HUES48 (cell line): ENCODE measurements at regions not wholly inside any gene's neighbourhood (a gene's known extent, or its start where the extent isn't known, plus 50 kb on each side); places are given as distances from the start of the nearest gene placed in this dataset.

Source experiments
- H3K27ac ChIP-seq: one replicate; pipeline ENCODE4 v1.7.0; 2013; ENCODE audit warnings: low read depth, low read length, inconsistent platforms
- H3K27me3 ChIP-seq: 2 replicates; pipeline ENCODE4 v1.6.1; 2013; ENCODE audit warnings: mild to moderate bottlenecking, low read length; ENCODE audit not compliant: control insufficient read depth, insufficient read depth
- H3K36me3 ChIP-seq: 2 replicates; pipeline ENCODE4 v1.6.1; 2013; ENCODE audit warnings: low read length; ENCODE audit not compliant: control insufficient read depth, insufficient read depth
- H3K4me1 ChIP-seq: 2 replicates; pipeline ENCODE4 v1.6.1; 2013; ENCODE audit warnings: mild to moderate bottlenecking, low read length; ENCODE audit not compliant: control insufficient read depth, insufficient read depth
- H3K4me3 ChIP-seq: 2 replicates; pipeline ENCODE4 v1.5.1; 2013; ENCODE audit warnings: mild to moderate bottlenecking, low read depth, low read length
- H3K9ac ChIP-seq: 2 replicates; pipeline ENCODE4 v1.6.1; 2013; ENCODE audit warnings: mild to moderate bottlenecking, low read depth, low read length, moderate library complexity
- H3K9me3 ChIP-seq: 2 replicates; pipeline ENCODE4 v1.6.1; 2013; ENCODE audit warnings: low read length; ENCODE audit not compliant: control insufficient read depth, insufficient read depth

GRCh38 chr1:83104558-83104957 is 894.4 kb downstream of the TTLL7 start:
- peaks cover 11% of the 10 kb centered on the region for H3K4me1 ChIP-seq
- H3K36me3 ChIP-seq, result no peaks in the 10 kb centered on the region
- H3K27me3 ChIP-seq, result no peaks in the 10 kb centered on the region
- H3K9me3 ChIP-seq, result no peaks in the 10 kb centered on the region
- no peak overlapping the region for H3K4me3 ChIP-seq
- no peak overlapping the region for H3K27ac ChIP-seq
- H3K9ac ChIP-seq, result no peak overlapping the region

GRCh38 chr1:83103341-83103740 is 895.6 kb downstream of the TTLL7 start:
- Histone ChIP-seq H3K9ac (no peak overlapping the region), H3K27me3 (no peaks in the 10 kb centered on the region), H3K36me3 (no peaks in the 10 kb centered on the region), H3K4me1 (peaks cover 9% of the 10 kb centered on the region), H3K9me3 (no peaks in the 10 kb centered on the region), H3K27ac (no peak overlapping the region), H3K4me3 (no peak overlapping the region)

GRCh38 chr1:83102630-83103071 is 896.3 kb downstream of the TTLL7 start:
- Histone ChIP-seq H3K9me3 (no peaks in the 10 kb centered on the region), H3K36me3 (no peaks in the 10 kb centered on the region), H3K27me3 (no peaks in the 10 kb centered on the region), H3K27ac (no peak overlapping the region), H3K4me3 (no peak overlapping the region), H3K9ac (no peak overlapping the region), H3K4me1 (peaks cover 9% of the 10 kb centered on the region)

GRCh38 chr1:83101406-83101805 is 897.5 kb downstream of the TTLL7 start:
- no peak overlapping the region for H3K9ac ChIP-seq
- no peak overlapping the region for H3K4me3 ChIP-seq
- H3K36me3 ChIP-seq, result no peaks in the 10 kb centered on the region
- H3K4me1 ChIP-seq, result peaks cover 9% of the 10 kb centered on the region
- H3K27ac ChIP-seq, result no peak overlapping the region
- H3K27me3 ChIP-seq, result no peaks in the 10 kb centered on the region
- no peaks in the 10 kb centered on the region for H3K9me3 ChIP-seq

- H3K4me3 ChIP-seq, result no peak overlapping the region
Observed at GRCh38 chr1:83100133-83100532, 898.8 kb downstream of the TTLL7 start.

GRCh38 chr1:83098791-83099190 is 900.1 kb downstream of the TTLL7 start:
- Histone ChIP-seq H3K36me3 (no peaks in the 10 kb centered on the region), H3K4me1 (peaks cover 9% of the 10 kb centered on the region), H3K4me3 (no peak overlapping the region), H3K27me3 (no peaks in the 10 kb centered on the region), H3K27ac (no peak overlapping the region), H3K9me3 (no peaks in the 10 kb centered on the region), H3K9ac (no peak overlapping the region)

More at GRCh38 chr1:83100133-83100532, 898.8 kb downstream of the TTLL7 start:
- Histone ChIP-seq H3K27me3 (no peaks in the 10 kb centered on the region), H3K9ac (no peak overlapping the region), H3K27ac (no peak overlapping the region), H3K36me3 (no peaks in the 10 kb centered on the region), H3K9me3 (no peaks in the 10 kb centered on the region), H3K4me1 (peaks cover 9% of the 10 kb centered on the region)

- Histone ChIP-seq H3K4me1 (peaks cover 9% of the 10 kb centered on the region), H3K4me3 (no peak overlapping the region), H3K9me3 (no peaks in the 10 kb centered on the region), H3K9ac (no peak overlapping the region), H3K27me3 (no peaks in the 10 kb centered on the region), H3K36me3 (no peaks in the 10 kb centered on the region), H3K27ac (no peak overlapping the region)
Observed at GRCh38 chr1:83098131-83098530, 900.8 kb downstream of the TTLL7 start.

- no peak overlapping the region for H3K9ac ChIP-seq
- peaks cover 5% of the 10 kb centered on the region for H3K4me1 ChIP-seq
- no peaks in the 10 kb centered on the region for H3K27me3 ChIP-seq
- H3K4me3 ChIP-seq, result no peak overlapping the region
- no peak overlapping the region for H3K27ac ChIP-seq
- H3K36me3 ChIP-seq, result no peaks in the 10 kb centered on the region
- H3K9me3 ChIP-seq, result no peaks in the 10 kb centered on the region
Observed at GRCh38 chr1:83097715-83098114, 901.2 kb downstream of the TTLL7 start.

- H3K9me3 ChIP-seq, result no peaks in the 10 kb centered on the region
- H3K4me1 ChIP-seq, result no peaks in the 10 kb centered on the region
- no peak overlapping the region for H3K4me3 ChIP-seq
- H3K36me3 ChIP-seq, result no peaks in the 10 kb centered on the region
- H3K27me3 ChIP-seq, result no peaks in the 10 kb centered on the region
- H3K27ac ChIP-seq, result no peak overlapping the region
- no peak overlapping the region for H3K9ac ChIP-seq
Observed at GRCh38 chr1:83095570-83095969, 903.4 kb downstream of the TTLL7 start.

GRCh38 chr1:83090195-83090594 is 908.7 kb downstream of the TTLL7 start:
- no peaks in the 10 kb centered on the region for H3K4me1 ChIP-seq
- no peaks in the 10 kb centered on the region for H3K9me3 ChIP-seq
- H3K4me3 ChIP-seq, result no peak overlapping the region
- H3K27me3 ChIP-seq, result no peaks in the 10 kb centered on the region
- no peaks in the 10 kb centered on the region for H3K36me3 ChIP-seq
- H3K27ac ChIP-seq, result no peak overlapping the region
- no peak overlapping the region for H3K9ac ChIP-seq

GRCh38 chr1:83087851-83088250 is 911.1 kb downstream of the TTLL7 start:
- Histone ChIP-seq H3K27me3 (no peaks in the 10 kb centered on the region), H3K4me1 (no peaks in the 10 kb centered on the region), H3K4me3 (no peak overlapping the region), H3K27ac (no peak overlapping the region), H3K36me3 (no peaks in the 10 kb centered on the region), H3K9ac (no peak overlapping the region), H3K9me3 (no peaks in the 10 kb centered on the region)

- Histone ChIP-seq H3K27ac (no peak overlapping the region), H3K4me1 (no peaks in the 10 kb centered on the region)
Observed at GRCh38 chr1:83086986-83087512, 911.9 kb downstream of the TTLL7 start.

More at GRCh38 chr1:83086986-83087512, 911.9 kb downstream of the TTLL7 start:
- Histone ChIP-seq H3K9ac (no peak overlapping the region), H3K9me3 (no peaks in the 10 kb centered on the region), H3K36me3 (no peaks in the 10 kb centered on the region), H3K4me3 (no peak overlapping the region), H3K27me3 (no peaks in the 10 kb centered on the region)
